Pancreas (tissue), 10 donors: ENCODE measurements at regions not wholly inside any gene's neighbourhood (a gene's known extent, or its start where the extent isn't known, plus 50 kb on each side); places are given as distances from the start of the nearest gene placed in this dataset.

ENCODE experiments used
- ATAC-seq, 4 donors: fragments of 200-7000 bp; cut with Tn5 transposase; one replicate each; pipeline versions ENCODE4 v1.8.0 to v1.9.1; 2020; ENCODE audit warnings: mild to moderate bottlenecking in 4 of 4, moderate library complexity in 4 of 4
- DNase-seq, 6 donors: peaks; one replicate each; pipeline ENCODE4 v3.0.0-alpha.2; 2020
- FAIRE-seq: peaks from 2 replicates; lab custom pipeline; 2012; peaks lifted over from hg19 to GRCh38; lab: Jason Lieb, UNC
- H3K27ac ChIP-seq, 4 donors: fragments of 200-600 bp; sonication (generic); 1 replicate in 3 of 4; 2 replicates in 1 of 4; pipeline versions ENCODE4 v1.5.0 to v1.8.0; 2020
- H3K27me3 ChIP-seq, 4 donors: fragments of 200-600 bp; one replicate each; pipeline ENCODE4 v1.8.0; 2021
- H3K36me3 ChIP-seq, 3 donors: fragments of 200-600 bp; sonication (generic) in 1 of 3; one replicate each; pipeline versions ENCODE4 v1.5.0 to v1.8.0; 2020 to 2021
- H3K4me1 ChIP-seq, 3 donors: fragments of 200-600 bp; one replicate each; pipeline ENCODE4 v1.8.0; 2021
- H3K4me3 ChIP-seq, 4 donors: fragments of 200-600 bp; sonication (generic) in 2 of 4; one replicate each; pipeline versions ENCODE4 v1.5.0 to v1.8.0; 2020 to 2021
- H3K9me3 ChIP-seq, 4 donors: fragments of 200-600 bp; one replicate each; pipeline ENCODE4 v1.8.0; 2021
- CTCF ChIP-seq, 4 donors: fragments of 200-600 bp; sonication (generic) in 3 of 4; IDR thresholded peaks; one replicate each; pipeline versions ENCODE4 v1.5.0 to v1.8.0; 2021; ENCODE audit warnings: antibody characterized with exemption in 4 of 4
- WGBS, 2 donors: extraction: QIAGEN DNeasy Blood & Tissue Kit; methylation state at CpG; one replicate each; pipeline ENCODE4 v1.1.7; 2013; 5-methylcytosine and 5-hydroxymethylcytosine counted together
- intact Hi-C, 3 donors: fragments of 100-400 bp; cut with DNase I; formaldehyde crosslinking; loops; one replicate each; pipeline versions ENCODE4 v1.11.1 to v1.14.2; 2022
- donor health status: healthy with polysubstance abuse.
- donor health status: DM: no; HTN: no; CAD: no; lungs with moderate emphysema.
- donor health status: DM: no; HTN: no; CAD: no.
- donor health status: control.
- donor health status: control.
- donor health status: Bipolar disorder and iron deficiency.
- donor health status: DM: yes; HTN: yes; CAD: no.
- donor health status: DM: no; HTN: no; CAD: no.
- donor health status: DM: no; HTN: no; CAD: no.
- donor health status: DM: yes; HTN: yes; CAD: no.

GRCh38 chr18:25434745-25435144 is 82.8 kb upstream of the ZNF521 start:
- no peaks in the 10 kb centered on the region for H3K27me3 ChIP-seq
- ATAC-seq (no peak), FAIRE-seq (no peak), DNase-seq (no peak)
- no peak overlapping the region for H3K27ac ChIP-seq
- no peaks in the 10 kb centered on the region for H3K9me3 ChIP-seq
- H3K4me1 ChIP-seq: no peaks in the 10 kb centered on the region
- TF ChIP-seq CTCF (IDR thresholded peaks at IDR 0.05): no peak
- H3K4me3 ChIP-seq: no peak overlapping the region
- H3K36me3 ChIP-seq: no peaks in the 10 kb centered on the region
- intact Hi-C loops: no loop called here
- 17 to 20% methylated on average over 2 of the region's 2 CpGs for WGBS, 2 donors

- Histone ChIP-seq H3K4me3 (no peak overlapping the region), H3K27ac (no peak overlapping the region), H3K36me3 (no peaks in the 10 kb centered on the region), H3K9me3 (no peaks in the 10 kb centered on the region), H3K27me3 (no peaks in the 10 kb centered on the region), H3K4me1 (no peaks in the 10 kb centered on the region)
- ATAC-seq (no peak), DNase-seq (no peak), FAIRE-seq (no peak)
- 46 to 59% methylated on average over 3 of the region's 3 CpGs for WGBS, 2 donors
- no peak for TF ChIP-seq CTCF (IDR thresholded peaks at IDR 0.05)
- intact Hi-C loops: no loop called here
Measured at GRCh38 chr18:25433590-25433989, 81.6 kb upstream of the ZNF521 start.

GRCh38 chr18:25425024-25425423 is 73.1 kb upstream of the ZNF521 start:
- Histone ChIP-seq H3K4me1 (no peaks in the 10 kb centered on the region), H3K27ac (no peak overlapping the region), H3K27me3 (no peaks in the 10 kb centered on the region), H3K36me3 (no peaks in the 10 kb centered on the region), H3K9me3 (no peaks in the 10 kb centered on the region), H3K4me3 (no peak overlapping the region)
- no peak for DNase-seq
- no peak for ATAC-seq
- no peak for TF ChIP-seq CTCF (IDR thresholded peaks at IDR 0.05)
- intact Hi-C loops: no loop called here
- FAIRE-seq: no peak
- 50 to 60% methylated on average over 5 of the region's 5 CpGs for WGBS, 2 donors

GRCh38 chr18:25423760-25424159 is 71.8 kb upstream of the ZNF521 start:
- Histone ChIP-seq H3K9me3 (no peaks in the 10 kb centered on the region), H3K27me3 (no peaks in the 10 kb centered on the region), H3K4me3 (no peak overlapping the region), H3K4me1 (no peaks in the 10 kb centered on the region), H3K36me3 (no peaks in the 10 kb centered on the region), H3K27ac (no peak overlapping the region)
- TF ChIP-seq CTCF (IDR thresholded peaks at IDR 0.05): no peak
- intact Hi-C loops: no loop called here
- no peak for ATAC-seq
- DNase-seq: no peak
- no peak for FAIRE-seq
- WGBS, 2 donors: 23 to 60% methylated on average over 2 of the region's 2 CpGs

GRCh38 chr18:25423267-25423666 is 71.3 kb upstream of the ZNF521 start:
- Histone ChIP-seq H3K36me3 (no peaks in the 10 kb centered on the region), H3K27ac (no peak overlapping the region), H3K27me3 (no peaks in the 10 kb centered on the region), H3K4me3 (no peak overlapping the region), H3K4me1 (no peaks in the 10 kb centered on the region), H3K9me3 (no peaks in the 10 kb centered on the region)
- DNase-seq (no peak), ATAC-seq (no peak), FAIRE-seq (no peak)
- 26 to 33% methylated on average over 2 of the region's 2 CpGs for WGBS, 2 donors
- TF ChIP-seq CTCF (IDR thresholded peaks at IDR 0.05): no peak
- intact Hi-C loops: no loop called here
